Amygdala (tissue), 56 donors: ENCODE measurements at regions not wholly inside any gene's neighbourhood (a gene's known extent, or its start where the extent isn't known, plus 50 kb on each side); places are given as distances from the start of the nearest gene placed in this dataset.
"Not testable (repeated sequence)": the region's sequence is repeated elsewhere in the genome, so short reads cannot be mapped to it uniquely, and the experiment has no call there.

Experiments
- DNase-seq, 56 donors: peaks; one replicate each; lab custom pipeline; 2025; lab: John Stamatoyannopoulos, UW

DNA sequence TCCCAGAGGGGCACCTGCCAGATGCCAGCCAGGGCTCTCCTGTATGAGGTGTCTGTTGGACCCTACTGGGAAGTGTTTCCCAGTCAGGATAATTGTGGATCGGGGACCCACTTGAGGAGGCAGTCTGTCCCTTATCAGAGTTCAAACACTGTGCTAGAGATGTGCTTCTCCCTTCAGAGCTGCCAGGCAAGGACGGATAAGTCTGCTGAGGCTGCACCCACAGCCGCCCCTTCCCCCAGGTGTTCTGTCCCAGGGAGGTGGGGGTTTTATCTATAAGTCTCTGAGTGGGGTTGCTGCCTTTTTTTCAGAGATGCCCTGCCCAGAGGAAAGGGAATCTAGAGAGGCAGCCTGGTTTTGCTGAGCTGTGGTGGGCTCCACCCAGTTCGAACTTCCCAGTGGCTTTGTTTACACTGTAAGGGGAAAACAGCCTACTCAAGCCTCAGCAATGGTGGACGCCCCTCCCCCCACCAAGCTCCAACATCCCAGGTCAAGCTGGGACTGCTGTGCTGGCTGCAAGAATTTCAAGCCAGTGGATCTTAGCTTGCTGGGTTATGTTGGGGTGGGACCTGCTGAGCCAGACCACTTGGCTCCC lies 324.0 kb upstream of the SETBP1 start:
- DNase-seq = no peak

GRCh38 chr18:44358402-44358801 lies 322.3 kb upstream of the SETBP1 start:
- no peak for DNase-seq

- DNase-seq = not testable (repeated sequence)
Measured at GRCh38 chr18:44359741-44360140, 320.9 kb upstream of the SETBP1 start.

GRCh38 chr18:44362213-44362612 lies 318.5 kb upstream of the SETBP1 start:
- not testable (repeated sequence) for DNase-seq

DNA sequence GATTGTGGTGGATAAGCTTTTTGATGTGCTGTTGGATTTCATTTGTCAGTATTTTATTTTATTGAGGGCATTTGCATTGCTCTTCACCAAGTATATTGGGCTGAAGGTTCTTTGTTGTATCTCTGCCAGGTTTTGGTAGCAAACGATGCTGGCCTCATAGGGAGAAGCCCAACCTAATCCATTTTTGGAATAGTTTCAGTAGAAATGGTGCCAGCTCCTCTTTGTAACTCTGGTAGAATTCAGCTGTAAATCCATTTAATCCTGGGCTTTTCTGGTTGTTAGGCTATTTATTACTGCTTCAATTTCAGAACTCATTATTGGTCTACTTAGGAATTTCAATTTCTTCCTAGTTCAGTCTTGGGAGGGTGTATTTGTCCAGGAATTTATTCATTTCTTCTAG lies 309.8 kb upstream of the SETBP1 start:
- no peak for DNase-seq

GRCh38 chr18:44374966-44375365 lies 305.7 kb upstream of the SETBP1 start:
- no peak for DNase-seq

DNA sequence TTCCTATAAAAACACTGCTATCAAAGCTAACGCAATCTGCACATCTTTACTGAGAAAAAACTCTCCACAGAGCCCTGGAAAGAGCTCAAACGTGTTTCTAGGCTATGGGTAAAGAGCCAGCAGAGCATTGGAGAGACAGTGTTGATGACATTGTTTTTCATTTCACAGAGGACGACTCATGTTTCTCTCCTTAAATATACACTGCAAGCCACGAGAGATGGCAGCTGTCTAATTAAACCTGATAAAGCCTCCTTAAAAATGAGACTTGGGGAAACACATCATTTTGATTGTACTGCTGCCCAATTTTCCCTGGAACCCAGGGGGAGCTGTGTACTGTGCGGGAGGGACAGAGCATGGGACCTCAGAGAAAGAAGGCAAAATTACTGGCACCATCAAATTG lies 294.3 kb upstream of the SETBP1 start:
- DNase-seq = no peak

- no peak for DNase-seq
Measured at GRCh38 chr18:44388329-44388728, 292.4 kb upstream of the SETBP1 start.

DNA sequence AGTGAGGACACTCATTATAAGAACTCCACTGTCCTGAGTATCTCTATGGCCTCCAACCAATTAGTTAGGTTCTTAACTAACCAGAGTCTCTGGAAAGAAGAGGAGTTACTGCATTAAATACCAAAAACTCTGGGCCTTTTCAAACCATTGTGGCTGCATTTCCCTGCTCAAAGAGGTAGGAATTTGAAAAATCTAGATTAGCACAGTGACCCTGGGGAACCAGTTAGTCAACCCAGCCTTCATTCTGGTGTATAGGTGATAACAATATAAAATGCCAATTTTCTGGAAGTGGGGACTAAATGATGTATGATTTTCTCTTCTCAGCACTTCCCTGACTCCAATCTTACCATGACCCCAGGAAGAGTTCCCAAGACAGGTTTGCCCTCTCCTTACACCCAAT lies 287.8 kb upstream of the SETBP1 start:
- no peak for DNase-seq

DNA sequence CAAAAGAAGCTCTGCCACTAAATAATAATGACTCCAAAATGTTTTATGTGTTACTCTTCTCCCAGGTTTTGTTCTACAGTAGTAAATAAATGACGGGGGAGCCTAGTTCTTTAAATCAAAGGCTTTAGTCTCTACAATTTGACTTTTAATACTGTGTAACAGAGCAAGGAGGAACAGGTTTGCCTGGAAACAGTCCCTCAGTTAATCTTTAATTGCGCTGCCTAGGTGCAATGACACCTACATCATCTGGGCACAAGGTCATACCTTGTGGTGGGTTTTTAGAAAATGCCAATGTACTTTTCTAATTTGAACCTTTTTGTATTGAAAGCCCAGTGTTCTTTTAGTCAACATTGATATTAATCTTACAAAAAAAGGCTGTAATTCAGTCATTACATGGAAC lies 287.3 kb upstream of the SETBP1 start:
- DNase-seq = no peak

DNA sequence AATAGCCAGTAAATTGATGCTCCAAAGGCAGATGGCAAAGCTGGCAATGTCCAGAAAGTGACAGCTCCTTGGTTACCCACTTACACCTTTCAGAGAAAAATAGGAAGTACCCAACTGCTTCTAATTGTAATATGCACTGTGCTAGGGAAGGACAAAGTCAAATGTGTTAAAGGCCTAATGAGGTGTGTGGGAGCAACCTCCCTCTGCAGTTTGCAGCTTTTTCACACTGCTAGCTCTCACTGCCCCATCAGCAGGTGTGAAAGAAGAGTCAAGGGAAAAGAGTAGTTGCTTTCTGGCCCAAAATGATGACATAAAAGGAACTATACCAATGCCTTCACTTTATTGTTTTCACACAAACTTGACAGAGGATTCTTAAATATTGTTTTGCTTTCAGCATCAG lies 284.1 kb upstream of the SETBP1 start:
- DNase-seq = no peak

DNA sequence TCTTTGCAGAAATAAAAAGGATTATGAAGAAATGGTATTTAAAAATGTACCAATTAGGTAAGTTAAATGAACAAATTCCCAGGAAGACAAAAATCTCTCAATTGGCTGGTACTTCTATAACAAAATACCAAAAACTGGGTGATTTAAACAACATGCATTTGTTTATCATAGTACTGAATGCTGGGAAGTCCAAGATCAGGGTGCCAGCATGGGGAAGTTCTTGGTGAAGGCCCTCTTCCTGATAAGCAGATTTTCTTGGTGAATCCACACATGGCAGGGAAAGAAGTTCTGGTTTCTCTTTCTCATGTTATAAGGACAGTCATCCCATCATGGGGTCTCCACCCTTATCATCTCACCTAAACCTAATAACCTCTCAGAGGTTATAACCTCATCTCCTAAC lies 271.6 kb upstream of the SETBP1 start:
- DNase-seq = no peak

DNA sequence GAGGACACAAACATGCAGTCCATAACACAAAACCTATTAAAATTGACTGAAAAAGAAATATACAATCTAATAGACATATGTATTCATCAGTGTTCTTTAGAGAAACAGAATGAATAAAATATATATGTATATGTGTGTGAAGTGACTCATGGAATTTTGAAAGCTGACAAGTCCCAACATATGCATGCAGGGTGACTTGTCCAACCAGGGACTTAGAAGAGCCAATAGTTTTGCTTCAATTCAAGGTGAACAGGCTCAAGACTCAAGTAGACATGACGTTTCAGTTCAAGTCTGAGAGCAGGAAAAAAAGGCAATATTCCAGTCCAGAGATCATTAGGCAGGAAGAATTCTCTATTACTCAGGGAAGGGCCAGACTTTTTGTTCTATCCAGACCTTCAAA lies 271.2 kb upstream of the SETBP1 start:
- no peak for DNase-seq

GRCh38 chr18:44410740-44411139 lies 269.9 kb upstream of the SETBP1 start:
- DNase-seq = no peak

- DNase-seq = no peak
Measured at GRCh38 chr18:44411262-44411905, 269.3 kb upstream of the SETBP1 start.

GRCh38 chr18:44411976-44412375 lies 268.7 kb upstream of the SETBP1 start:
- no peak for DNase-seq

GRCh38 chr18:44423814-44424644 lies 256.7 kb upstream of the SETBP1 start:
- DNase-seq = no peak

GRCh38 chr18:44424645-44425035 lies 256.0 kb upstream of the SETBP1 start:
- DNase-seq = no peak

DNA sequence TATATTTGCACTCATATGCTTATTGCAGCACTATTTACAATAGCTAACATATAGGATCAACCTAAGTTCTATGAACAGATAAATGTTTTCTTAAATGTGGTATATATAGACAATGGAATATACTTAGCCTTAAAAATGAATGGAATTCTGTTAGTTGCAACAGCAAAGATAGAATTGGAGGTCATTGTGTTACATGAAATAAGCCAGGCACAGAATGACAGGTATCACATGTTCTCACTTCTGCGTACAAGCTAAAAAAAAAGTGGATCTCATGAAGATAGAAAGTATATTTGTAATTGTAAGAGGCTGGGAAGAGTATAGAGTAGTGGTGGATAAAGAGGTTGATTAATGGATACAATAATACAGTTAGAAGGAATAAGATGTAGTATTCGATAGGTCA lies 255.5 kb upstream of the SETBP1 start:
- no peak for DNase-seq

- no peak for DNase-seq
Measured at GRCh38 chr18:44437603-44438002, 243.1 kb upstream of the SETBP1 start.

GRCh38 chr18:44450226-44450625 lies 230.5 kb upstream of the SETBP1 start:
- DNase-seq = no peak

DNA sequence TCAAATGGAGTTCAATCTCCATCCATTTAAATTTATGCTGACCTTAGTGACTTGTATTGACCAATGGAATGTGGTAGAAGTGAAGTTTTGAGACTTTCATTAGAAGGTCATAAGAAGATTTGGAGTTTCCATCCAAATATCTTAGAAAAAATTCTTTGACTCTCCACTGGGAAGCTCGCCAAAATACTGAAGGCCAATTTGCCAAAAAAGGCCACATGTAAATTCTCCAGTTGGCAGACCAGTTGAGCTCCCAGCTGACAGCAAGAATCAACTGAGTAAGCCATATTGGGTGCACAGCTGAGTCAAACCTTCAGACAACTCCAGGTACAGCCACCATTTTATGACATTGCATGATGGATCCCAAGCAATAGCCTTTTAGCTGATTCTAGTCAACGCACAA lies 228.3 kb upstream of the SETBP1 start:
- DNase-seq = no peak
